ENCODE measurements at regions not wholly inside any gene's neighbourhood (a gene's known extent, or its start where the extent isn't known, plus 50 kb on each side); places are given as distances from the start of the nearest gene placed in this dataset.

- no peak for DNase-seq
- 31% methylated on average over 3 of the region's 3 CpGs for WGBS (ENCODE audit: insufficient coverage)
- no peak overlapping the region for H3K27ac Mint-ChIP-seq
- H3K4me3 Mint-ChIP-seq = no peak overlapping the region
- Histone ChIP-seq H3K9me3 (ENCODE audit: control insufficient read depth, insufficient read depth, low read length) (no peaks in the 10 kb centered on the region), H3K27me3 (ENCODE audit: control insufficient read depth, insufficient read depth, low read length) (no peaks in the 10 kb centered on the region), H3K4me3 (ENCODE audit: low read length) (no peak overlapping the region), H3K4me1 (ENCODE audit: control insufficient read depth, insufficient read depth, low read length) (no peaks in the 10 kb centered on the region), H3K36me3 (ENCODE audit: control insufficient read depth, insufficient read depth, low read length) (no peaks in the 10 kb centered on the region), H3K27ac (ENCODE audit: low read length) (no peak overlapping the region)
- peaks cover 0 to under 1% of the 10 kb centered on the region in 2 donors for H3K4me1 Mint-ChIP-seq
- no peak for ATAC-seq
- TF ChIP-seq CTCF (IDR thresholded peaks at IDR 0.05) = no peak
- H3K27me3 Mint-ChIP-seq (ENCODE audit: low read depth in 2 of 2) = peaks cover 0 to 3% of the 10 kb centered on the region in 2 donors
- intact Hi-C loops (cut with micrococcal nuclease) = no loop called here
- H3K36me3 Mint-ChIP-seq = no peaks in the 10 kb centered on the region
- H3K9me3 Mint-ChIP-seq = peaks cover 0 to 2% of the 10 kb centered on the region in 2 donors
Observed at GRCh38 chr6:20313051-20313450, 88.6 kb upstream of the E2F3 start.

- Histone ChIP-seq H3K27me3 (ENCODE audit: control insufficient read depth, insufficient read depth, low read length) (no peaks in the 10 kb centered on the region), H3K4me3 (ENCODE audit: low read length) (no peak overlapping the region), H3K36me3 (ENCODE audit: control insufficient read depth, insufficient read depth, low read length) (no peaks in the 10 kb centered on the region), H3K27ac (ENCODE audit: low read length) (no peak overlapping the region), H3K4me1 (ENCODE audit: control insufficient read depth, insufficient read depth, low read length) (peaks cover 1% of the 10 kb centered on the region), H3K9me3 (ENCODE audit: control insufficient read depth, insufficient read depth, low read length) (peaks cover 1% of the 10 kb centered on the region)
- H3K27ac Mint-ChIP-seq = no peak overlapping the region
- ATAC-seq = no peak
- TF ChIP-seq CTCF (IDR thresholded peaks at IDR 0.05) = no peak
- DNase-seq = no peak
- H3K27me3 Mint-ChIP-seq (ENCODE audit: low read depth in 2 of 2) = no peaks in the 10 kb centered on the region
- peaks cover 0 to 4% of the 10 kb centered on the region in 2 donors for H3K4me1 Mint-ChIP-seq
- no peak overlapping the region for H3K4me3 Mint-ChIP-seq
- H3K9me3 Mint-ChIP-seq = peaks cover 0 to 2% of the 10 kb centered on the region in 2 donors
- H3K36me3 Mint-ChIP-seq = no peaks in the 10 kb centered on the region
- intact Hi-C loops (cut with micrococcal nuclease) = no loop called here
- 98% methylated on average over 4 of the region's 7 CpGs for WGBS (ENCODE audit: insufficient coverage)
Observed at GRCh38 chr6:20313960-20314530, 87.6 kb upstream of the E2F3 start.

GRCh38 chr6:20314866-20315845, 86.5 kb upstream of the E2F3 start:
- intact Hi-C loops (cut with micrococcal nuclease) = no loop called here
- no peaks in the 10 kb centered on the region for H3K36me3 Mint-ChIP-seq
- Histone ChIP-seq H3K4me3 (ENCODE audit: low read length) (no peak overlapping the region), H3K4me1 (ENCODE audit: control insufficient read depth, insufficient read depth, low read length) (peaks cover 6% of the 10 kb centered on the region), H3K9me3 (ENCODE audit: control insufficient read depth, insufficient read depth, low read length) (peaks cover 3% of the 10 kb centered on the region), H3K27ac (ENCODE audit: low read length) (no peak overlapping the region), H3K27me3 (ENCODE audit: control insufficient read depth, insufficient read depth, low read length) (no peaks in the 10 kb centered on the region), H3K36me3 (ENCODE audit: control insufficient read depth, insufficient read depth, low read length) (no peaks in the 10 kb centered on the region)
- WGBS (ENCODE audit: insufficient coverage) = 94% methylated on average over 4 of the region's 4 CpGs
- DNase-seq (no peak), ATAC-seq (no peak)
- peaks cover 0 to 4% of the 10 kb centered on the region in 2 donors for H3K9me3 Mint-ChIP-seq
- H3K27me3 Mint-ChIP-seq (ENCODE audit: low read depth in 2 of 2) = no peaks in the 10 kb centered on the region
- no peak for TF ChIP-seq CTCF (IDR thresholded peaks at IDR 0.05)
- no peak overlapping the region for H3K27ac Mint-ChIP-seq
- H3K4me1 Mint-ChIP-seq = peaks cover 10 to 15% of the 10 kb centered on the region in 2 donors
- no peak overlapping the region for H3K4me3 Mint-ChIP-seq
